ENCODE measurements at regions not wholly inside any gene's neighbourhood (a gene's known extent, or its start where the extent isn't known, plus 50 kb on each side); places are given as distances from the start of the nearest gene placed in this dataset.

GRCh38 chr16:82414476-82414875, 212.3 kb upstream of the CDH13 start:
- DNase-seq (ENCODE audit: insufficient read length, low spot score) = no peak
- no peak for FAIRE-seq

- no peak for FAIRE-seq
Measured at GRCh38 chr16:82412770-82413169, 214.0 kb upstream of the CDH13 start.

GRCh38 chr16:82405736-82406135, 221.0 kb upstream of the CDH13 start:
- DNase-seq (ENCODE audit: insufficient read length, low spot score) (no peak), FAIRE-seq (no peak)

More at GRCh38 chr16:82412770-82413169, 214.0 kb upstream of the CDH13 start:
- no peak for DNase-seq (ENCODE audit: insufficient read length, low spot score)

GRCh38 chr16:82404586-82405315, 222.0 kb upstream of the CDH13 start:
- FAIRE-seq (no peak), DNase-seq (ENCODE audit: insufficient read length, low spot score) (no peak)

- FAIRE-seq (no peak), DNase-seq (ENCODE audit: insufficient read length, low spot score) (no peak)
Measured at GRCh38 chr16:82402665-82403218, 224.0 kb upstream of the CDH13 start.

- FAIRE-seq = no peak
Measured at GRCh38 chr16:82400046-82400445, 226.7 kb upstream of the CDH13 start.

GRCh38 chr16:82396509-82396908, 226.5 kb upstream of the MPHOSPH6 start:
- DNase-seq (ENCODE audit: insufficient read length, low spot score) = no peak
- FAIRE-seq = no peak

More at GRCh38 chr16:82400046-82400445, 226.7 kb upstream of the CDH13 start:
- DNase-seq (ENCODE audit: insufficient read length, low spot score) = no peak

- FAIRE-seq = no peak
- DNase-seq (ENCODE audit: insufficient read length, low spot score) = no peak
Measured at GRCh38 chr16:82395212-82395611, 225.2 kb upstream of the MPHOSPH6 start.

GRCh38 chr16:82391690-82392089, 221.7 kb upstream of the MPHOSPH6 start:
- FAIRE-seq (no peak), DNase-seq (ENCODE audit: insufficient read length, low spot score) (no peak)

GRCh38 chr16:82389956-82390650, 220.1 kb upstream of the MPHOSPH6 start:
- FAIRE-seq = no peak
- no peak for DNase-seq (ENCODE audit: insufficient read length, low spot score)

- FAIRE-seq = no peak
- no peak for DNase-seq (ENCODE audit: insufficient read length, low spot score)
Measured at GRCh38 chr16:82386761-82387160, 216.7 kb upstream of the MPHOSPH6 start.

- DNase-seq (ENCODE audit: insufficient read length, low spot score) (no peak), FAIRE-seq (no peak)
Measured at GRCh38 chr16:82384949-82385348, 214.9 kb upstream of the MPHOSPH6 start.

GRCh38 chr16:82384017-82384416, 214.0 kb upstream of the MPHOSPH6 start:
- no peak for FAIRE-seq
- no peak for DNase-seq (ENCODE audit: insufficient read length, low spot score)

- DNase-seq (ENCODE audit: insufficient read length, low spot score) (no peak), FAIRE-seq (no peak)
Measured at GRCh38 chr16:82382521-82382920, 212.5 kb upstream of the MPHOSPH6 start.

- DNase-seq (ENCODE audit: insufficient read length, low spot score) (no peak), FAIRE-seq (no peak)
Measured at GRCh38 chr16:82379551-82379950, 209.5 kb upstream of the MPHOSPH6 start.

GRCh38 chr16:82373976-82374375, 204.0 kb upstream of the MPHOSPH6 start:
- no peak for DNase-seq (ENCODE audit: insufficient read length, low spot score)
- no peak for FAIRE-seq

GRCh38 chr16:82370282-82370681, 200.3 kb upstream of the MPHOSPH6 start:
- no peak for FAIRE-seq
- no peak for DNase-seq (ENCODE audit: insufficient read length, low spot score)

GRCh38 chr16:82368041-82368440, 198.0 kb upstream of the MPHOSPH6 start:
- FAIRE-seq = no peak
- no peak for DNase-seq (ENCODE audit: insufficient read length, low spot score)

GRCh38 chr16:82366462-82366861, 196.4 kb upstream of the MPHOSPH6 start:
- no peak for FAIRE-seq
- DNase-seq (ENCODE audit: insufficient read length, low spot score) = no peak

GRCh38 chr16:82364690-82365089, 194.7 kb upstream of the MPHOSPH6 start:
- FAIRE-seq = no peak
- no peak for DNase-seq (ENCODE audit: insufficient read length, low spot score)

- DNase-seq (ENCODE audit: insufficient read length, low spot score) = no peak
- no peak for FAIRE-seq
Measured at GRCh38 chr16:82363026-82363816, 193.2 kb upstream of the MPHOSPH6 start.
